Chondrocyte (in vitro differentiated cells): ENCODE measurements at regions not wholly inside any gene's neighbourhood (a gene's known extent, or its start where the extent isn't known, plus 50 kb on each side); places are given as distances from the start of the nearest gene placed in this dataset.

ENCODE experiments used
- DNase-seq: peaks from one replicate; pipeline ENCODE4 v3.0.0; 2021; ENCODE audit warnings: mixed read lengths, low spot score
- H3K27ac Mint-ChIP-seq: one replicate; pipeline ENCODE4 v1.8.0; 2021; ENCODE audit warnings: mild to moderate bottlenecking, moderate library complexity, mixed read lengths; ENCODE audit not compliant: unreplicated experiment
- H3K27me3 Mint-ChIP-seq: 2 replicates; pipeline ENCODE4 v1.8.0; 2021; ENCODE audit warnings: low read depth, mixed read lengths
- H3K36me3 Mint-ChIP-seq: 2 replicates; pipeline ENCODE4 v1.8.0; 2021; ENCODE audit warnings: low read depth, mixed read lengths
- H3K4me1 Mint-ChIP-seq: 2 replicates; pipeline ENCODE4 v1.8.0; 2021; ENCODE audit warnings: low read depth, mild to moderate bottlenecking, mixed read lengths
- H3K4me3 Mint-ChIP-seq: one replicate; pipeline ENCODE4 v1.8.0; 2021; ENCODE audit warnings: mild to moderate bottlenecking, moderate library complexity, mixed read lengths; ENCODE audit not compliant: unreplicated experiment
- H3K9me3 Mint-ChIP-seq: 2 replicates; pipeline ENCODE4 v1.8.0; 2021; ENCODE audit warnings: low read depth, mixed read lengths
- TF ChIP-seq, protein P1 (sequence below): fragments of 200-600 bp; sonication (generic); IDR thresholded peaks from 2 replicates; pipeline ENCODE4 v1.5.0; 2021; ENCODE audit warnings: antibody characterized with exemption, mild to moderate bottlenecking, moderate library complexity

DNA sequence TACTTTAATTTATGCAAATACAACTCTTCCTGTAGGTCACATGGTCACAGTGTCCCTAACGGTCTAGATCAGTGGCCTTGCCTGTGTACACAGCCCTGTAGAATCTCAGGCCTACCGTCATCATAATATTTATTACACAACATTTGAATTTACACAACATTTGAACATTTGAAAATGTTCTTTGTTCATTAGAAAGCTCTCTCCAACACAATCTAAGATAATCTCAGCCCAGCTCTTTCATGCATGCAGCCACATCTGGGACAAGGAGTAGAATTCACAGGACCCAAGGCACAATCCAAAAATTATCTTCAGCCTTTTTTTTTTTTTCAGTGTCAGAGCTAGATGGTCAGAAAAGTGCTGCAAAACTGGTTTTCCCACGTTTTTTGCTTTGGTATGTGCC, 892.8 kb downstream of the TFAP2A start:
- TF ChIP-seq, protein P1, sequence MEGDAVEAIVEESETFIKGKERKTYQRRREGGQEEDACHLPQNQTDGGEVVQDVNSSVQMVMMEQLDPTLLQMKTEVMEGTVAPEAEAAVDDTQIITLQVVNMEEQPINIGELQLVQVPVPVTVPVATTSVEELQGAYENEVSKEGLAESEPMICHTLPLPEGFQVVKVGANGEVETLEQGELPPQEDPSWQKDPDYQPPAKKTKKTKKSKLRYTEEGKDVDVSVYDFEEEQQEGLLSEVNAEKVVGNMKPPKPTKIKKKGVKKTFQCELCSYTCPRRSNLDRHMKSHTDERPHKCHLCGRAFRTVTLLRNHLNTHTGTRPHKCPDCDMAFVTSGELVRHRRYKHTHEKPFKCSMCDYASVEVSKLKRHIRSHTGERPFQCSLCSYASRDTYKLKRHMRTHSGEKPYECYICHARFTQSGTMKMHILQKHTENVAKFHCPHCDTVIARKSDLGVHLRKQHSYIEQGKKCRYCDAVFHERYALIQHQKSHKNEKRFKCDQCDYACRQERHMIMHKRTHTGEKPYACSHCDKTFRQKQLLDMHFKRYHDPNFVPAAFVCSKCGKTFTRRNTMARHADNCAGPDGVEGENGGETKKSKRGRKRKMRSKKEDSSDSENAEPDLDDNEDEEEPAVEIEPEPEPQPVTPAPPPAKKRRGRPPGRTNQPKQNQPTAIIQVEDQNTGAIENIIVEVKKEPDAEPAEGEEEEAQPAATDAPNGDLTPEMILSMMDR, result no peak
- no peaks in the 10 kb centered on the region for H3K36me3 Mint-ChIP-seq
- H3K27ac Mint-ChIP-seq, result no peak overlapping the region
- no peaks in the 10 kb centered on the region for H3K27me3 Mint-ChIP-seq
- peaks cover 33% of the 10 kb centered on the region for H3K4me1 Mint-ChIP-seq
- no peaks in the 10 kb centered on the region for H3K9me3 Mint-ChIP-seq
- H3K4me3 Mint-ChIP-seq, result no peak overlapping the region
- no peak for DNase-seq

DNA sequence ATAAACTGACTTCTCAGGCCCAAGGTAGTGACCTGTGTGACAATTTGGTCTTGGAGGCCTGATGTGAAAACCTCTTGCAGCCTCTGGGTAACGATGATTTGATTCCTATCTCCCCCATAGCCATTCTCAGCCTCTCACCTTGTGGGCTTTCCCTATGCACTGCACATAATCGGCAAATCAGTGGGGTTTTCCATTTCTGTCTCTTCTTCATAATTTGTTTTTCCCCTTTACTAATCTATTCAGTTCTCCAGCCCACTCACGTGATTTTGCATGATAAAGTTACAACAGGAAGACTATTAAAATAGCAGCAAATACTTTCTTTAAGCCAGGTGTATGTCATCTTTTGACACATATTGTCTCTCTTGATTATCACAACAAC, 893.7 kb downstream of the TFAP2A start:
- peak overlapping the region; percentile 73 for H3K27ac Mint-ChIP-seq
- peaks cover 41% of the 10 kb centered on the region for H3K4me1 Mint-ChIP-seq
- H3K36me3 Mint-ChIP-seq, result no peaks in the 10 kb centered on the region
- no peaks in the 10 kb centered on the region for H3K27me3 Mint-ChIP-seq
- H3K9me3 Mint-ChIP-seq, result no peaks in the 10 kb centered on the region
- TF ChIP-seq, protein P1, result no peak
- H3K4me3 Mint-ChIP-seq, result no peak overlapping the region
- no peak for DNase-seq

DNA sequence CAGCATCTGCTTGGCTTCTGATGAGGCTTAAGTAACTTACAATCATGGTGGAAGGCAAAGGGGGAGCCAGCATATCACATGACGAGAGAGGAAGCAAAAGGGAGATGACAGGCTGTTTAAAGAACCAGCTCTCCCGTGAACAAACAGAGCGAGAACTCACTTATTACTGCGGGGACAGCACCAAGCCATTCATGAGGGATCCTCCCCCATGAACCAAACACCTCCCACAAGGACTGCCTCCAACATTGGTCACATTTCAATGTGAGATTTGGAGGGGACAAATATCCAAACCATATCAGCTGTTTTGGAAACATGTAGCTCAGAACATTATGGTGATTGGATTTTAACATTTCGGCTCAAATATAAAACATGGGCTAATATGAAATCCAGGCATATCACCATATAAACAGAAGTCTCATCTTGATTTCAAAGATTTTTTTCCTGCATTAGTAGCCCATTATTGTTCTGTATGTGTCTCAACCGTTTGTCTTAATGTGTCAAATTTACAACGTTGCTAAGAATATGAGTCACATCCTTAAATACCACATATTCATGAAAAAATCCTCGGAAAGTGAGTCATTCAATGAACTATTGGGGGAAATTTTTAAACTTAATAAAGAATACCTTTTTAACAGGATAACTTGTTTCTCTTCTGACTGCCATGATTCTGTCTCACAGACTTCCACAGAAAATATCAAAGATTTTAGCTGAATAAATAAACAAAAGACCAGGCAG, 894.3 kb downstream of the TFAP2A start:
- no peaks in the 10 kb centered on the region for H3K9me3 Mint-ChIP-seq
- H3K4me3 Mint-ChIP-seq, result no peak overlapping the region
- TF ChIP-seq, protein P1, result no peak
- H3K27ac Mint-ChIP-seq, result peak overlapping the region; percentile 73
- peaks cover 43% of the 10 kb centered on the region for H3K4me1 Mint-ChIP-seq
- no peak for DNase-seq
- H3K27me3 Mint-ChIP-seq, result no peaks in the 10 kb centered on the region
- no peaks in the 10 kb centered on the region for H3K36me3 Mint-ChIP-seq

DNA sequence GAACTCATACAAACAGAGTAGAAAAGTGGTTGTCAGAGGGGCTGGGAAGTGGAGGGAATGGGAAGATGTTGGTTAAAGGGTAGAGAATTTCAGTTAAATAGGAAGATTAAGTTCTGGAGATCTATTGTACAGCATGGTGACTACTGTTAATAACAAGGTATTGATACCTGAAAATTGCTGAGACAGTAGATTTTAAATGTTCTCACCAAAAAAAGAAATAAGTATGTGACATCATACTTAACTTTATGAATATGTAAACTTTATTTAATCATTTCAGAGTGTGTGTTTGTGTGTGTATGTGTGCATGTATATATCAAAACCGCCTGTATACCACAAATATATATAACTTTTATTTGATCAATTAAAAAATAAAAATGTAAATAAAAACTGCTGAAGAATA, 896.4 kb downstream of the TFAP2A start:
- Mint-ChIP-seq H3K4me1 (peaks cover 47% of the 10 kb centered on the region), H3K27ac (no peak overlapping the region), H3K4me3 (no peak overlapping the region), H3K36me3 (no peaks in the 10 kb centered on the region), H3K27me3 (no peaks in the 10 kb centered on the region), H3K9me3 (no peaks in the 10 kb centered on the region)
- no peak for DNase-seq
- TF ChIP-seq, protein P1, result no peak

DNA sequence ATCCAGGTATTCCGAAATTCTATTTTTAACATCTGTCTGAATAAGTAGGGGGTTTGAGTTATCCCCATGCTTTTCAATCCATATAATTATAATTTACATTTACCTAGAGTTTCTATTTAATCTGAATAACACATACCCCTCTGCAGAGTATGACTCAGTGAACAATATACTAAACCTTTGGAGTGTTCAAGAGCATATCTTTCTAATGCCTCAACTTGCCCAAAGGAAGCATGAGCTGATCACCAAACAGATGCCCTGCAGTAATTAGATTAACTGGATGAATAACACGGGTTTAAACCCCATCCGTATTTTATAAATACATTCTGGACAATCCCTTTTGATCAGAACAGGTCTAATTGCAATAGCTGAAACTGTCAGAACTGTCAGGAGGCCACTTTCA, 897.1 kb downstream of the TFAP2A start:
- Mint-ChIP-seq H3K27ac (no peak overlapping the region), H3K27me3 (no peaks in the 10 kb centered on the region), H3K4me1 (peaks cover 41% of the 10 kb centered on the region), H3K4me3 (no peak overlapping the region), H3K9me3 (peaks cover 2% of the 10 kb centered on the region), H3K36me3 (peaks cover 1% of the 10 kb centered on the region)
- TF ChIP-seq, protein P1, result no peak
- no peak for DNase-seq
